ENCODE measurements at regions not wholly inside any gene's neighbourhood (a gene's known extent, or its start where the extent isn't known, plus 50 kb on each side); places are given as distances from the start of the nearest gene placed in this dataset.

GRCh38 chr2:104051766-104052165 lies 802.1 kb upstream of the POU3F3 start:
- TF ChIP-seq GATA3 (IDR thresholded peaks at IDR 0.05; ENCODE audit: low read depth, low read length) (no peak), GATA2 (IDR thresholded peaks at IDR 0.05; ENCODE audit: low read depth, low read length) (no peak)

GRCh38 chr2:104052356-104052755 lies 801.6 kb upstream of the POU3F3 start:
- TF ChIP-seq GATA2 (IDR thresholded peaks at IDR 0.05; ENCODE audit: low read depth, low read length) (no peak), GATA3 (IDR thresholded peaks at IDR 0.05; ENCODE audit: low read depth, low read length) (no peak)

GRCh38 chr2:104056451-104056850 lies 797.5 kb upstream of the POU3F3 start:
- TF ChIP-seq GATA3 (IDR thresholded peaks at IDR 0.05; ENCODE audit: low read depth, low read length) (no peak), GATA2 (IDR thresholded peaks at IDR 0.05; ENCODE audit: low read depth, low read length) (no peak)

- TF ChIP-seq GATA3 (IDR thresholded peaks at IDR 0.05; ENCODE audit: low read depth, low read length) (no peak), GATA2 (IDR thresholded peaks at IDR 0.05; ENCODE audit: low read depth, low read length) (no peak)
These were observed 785.2 kb upstream of the POU3F3 start for GRCh38 chr2:104068665-104069064.

GRCh38 chr2:104077573-104077972 lies 776.3 kb upstream of the POU3F3 start:
- no peak for TF ChIP-seq GATA2 (IDR thresholded peaks at IDR 0.05; ENCODE audit: low read depth, low read length)
- no peak for TF ChIP-seq GATA3 (IDR thresholded peaks at IDR 0.05; ENCODE audit: low read depth, low read length)

GRCh38 chr2:104078431-104079157 lies 775.3 kb upstream of the POU3F3 start:
- TF ChIP-seq GATA3 (IDR thresholded peaks at IDR 0.05; ENCODE audit: low read depth, low read length) (no peak), GATA2 (IDR thresholded peaks at IDR 0.05; ENCODE audit: low read depth, low read length) (no peak)

GRCh38 chr2:104088745-104089144 lies 765.2 kb upstream of the POU3F3 start:
- no peak for TF ChIP-seq GATA3 (IDR thresholded peaks at IDR 0.05; ENCODE audit: low read depth, low read length)
- no peak for TF ChIP-seq GATA2 (IDR thresholded peaks at IDR 0.05; ENCODE audit: low read depth, low read length)

GRCh38 chr2:104090407-104090806 lies 763.5 kb upstream of the POU3F3 start:
- TF ChIP-seq GATA2 (IDR thresholded peaks at IDR 0.05; ENCODE audit: low read depth, low read length) = no peak
- TF ChIP-seq GATA3 (IDR thresholded peaks at IDR 0.05; ENCODE audit: low read depth, low read length) = no peak

GRCh38 chr2:104091894-104092293 lies 762.0 kb upstream of the POU3F3 start:
- TF ChIP-seq GATA2 (IDR thresholded peaks at IDR 0.05; ENCODE audit: low read depth, low read length) = no peak
- TF ChIP-seq GATA3 (IDR thresholded peaks at IDR 0.05; ENCODE audit: low read depth, low read length) = no peak

GRCh38 chr2:104092886-104093285 lies 761.0 kb upstream of the POU3F3 start:
- TF ChIP-seq GATA2 (IDR thresholded peaks at IDR 0.05; ENCODE audit: low read depth, low read length) (no peak), GATA3 (IDR thresholded peaks at IDR 0.05; ENCODE audit: low read depth, low read length) (no peak)

- TF ChIP-seq GATA3 (IDR thresholded peaks at IDR 0.05; ENCODE audit: low read depth, low read length) = no peak
- TF ChIP-seq GATA2 (IDR thresholded peaks at IDR 0.05; ENCODE audit: low read depth, low read length) = no peak
These were observed 751.3 kb upstream of the POU3F3 start for GRCh38 chr2:104102615-104103014.

- TF ChIP-seq GATA2 (IDR thresholded peaks at IDR 0.05; ENCODE audit: low read depth, low read length) (no peak), GATA3 (IDR thresholded peaks at IDR 0.05; ENCODE audit: low read depth, low read length) (no peak)
These were observed 744.6 kb upstream of the POU3F3 start for GRCh38 chr2:104109356-104109755.

GRCh38 chr2:104118889-104119288 lies 735.0 kb upstream of the POU3F3 start:
- TF ChIP-seq GATA2 (IDR thresholded peaks at IDR 0.05; ENCODE audit: low read depth, low read length) = no peak
- TF ChIP-seq GATA3 (IDR thresholded peaks at IDR 0.05; ENCODE audit: low read depth, low read length) = no peak

GRCh38 chr2:104120171-104120570 lies 733.7 kb upstream of the POU3F3 start:
- TF ChIP-seq GATA2 (IDR thresholded peaks at IDR 0.05; ENCODE audit: low read depth, low read length) (no peak), GATA3 (IDR thresholded peaks at IDR 0.05; ENCODE audit: low read depth, low read length) (no peak)

- TF ChIP-seq GATA3 (IDR thresholded peaks at IDR 0.05; ENCODE audit: low read depth, low read length) = no peak
- TF ChIP-seq GATA2 (IDR thresholded peaks at IDR 0.05; ENCODE audit: low read depth, low read length) = no peak
These were observed 728.8 kb upstream of the POU3F3 start for GRCh38 chr2:104125096-104125495.
